Suprapubic skin (tissue), 4 donors: ENCODE measurements at regions not wholly inside any gene's neighbourhood (a gene's known extent, or its start where the extent isn't known, plus 50 kb on each side); places are given as distances from the start of the nearest gene placed in this dataset.

ENCODE experiments used
- DNase-seq, 2 donors: peaks; one replicate each; pipeline ENCODE4 v3.0.0-alpha.2; 2019; ENCODE audit warnings: low spot score in 2 of 2
- H3K27ac ChIP-seq: fragments of 200-600 bp; sonication (generic); one replicate; pipeline ENCODE4 v1.5.1; 2019
- H3K27me3 ChIP-seq: fragments of 200-600 bp; sonication (generic); one replicate; pipeline ENCODE4 v1.5.1; 2019
- H3K36me3 ChIP-seq: fragments of 200-600 bp; sonication (generic); one replicate; pipeline ENCODE4 v1.5.1; 2019
- H3K4me1 ChIP-seq: fragments of 200-600 bp; sonication (generic); one replicate; pipeline ENCODE4 v1.5.1; 2019
- H3K4me3 ChIP-seq: fragments of 200-600 bp; sonication (generic); one replicate; pipeline ENCODE4 v1.5.1; 2019; ENCODE audit warnings: mild to moderate bottlenecking
- H3K9me3 ChIP-seq: fragments of 200-600 bp; sonication (generic); one replicate; pipeline ENCODE4 v1.5.1; 2019
- CTCF ChIP-seq, 2 donors: fragments of 200-600 bp in 1 of 2; fragments of 450-650 bp in 1 of 2; sonication (generic) in 1 of 2; IDR thresholded peaks; one replicate each; pipeline ENCODE4 v1.5.1; 2016 to 2019; ENCODE audit warnings: antibody characterized with exemption in 2 of 2, mild to moderate bottlenecking in 1 of 2, moderate library complexity in 1 of 2
- EP300 ChIP-seq: sonication (generic); formaldehyde crosslinking; IDR thresholded peaks from one replicate; pipeline ENCODE4 v1.6.1; 2017; ENCODE audit warnings: antibody characterized with exemption
- POLR2A ChIP-seq, 2 donors: fragments of 450-650 bp; IDR thresholded peaks; one replicate each; pipeline ENCODE4 v1.6.1; 2017; ENCODE audit warnings: antibody characterized with exemption in 2 of 2, mild to moderate bottlenecking in 2 of 2, moderate library complexity in 2 of 2
- POLR2AphosphoS5 ChIP-seq, 3 donors: sonication (generic); formaldehyde crosslinking; IDR thresholded peaks; one replicate each; pipeline ENCODE4 v1.6.1; 2017; ENCODE audit warnings: antibody characterized with exemption in 3 of 3
- WGBS: methylation state at CpG from one replicate; pipeline ENCODE4 v1.1.5; 2018; 5-methylcytosine and 5-hydroxymethylcytosine counted together

GRCh38 chr13:84651288-84651687 lies 769.0 kb upstream of the SLITRK1 start:
- Histone ChIP-seq H3K27me3 (no peaks in the 10 kb centered on the region), H3K27ac (no peak overlapping the region), H3K4me3 (no peak overlapping the region), H3K36me3 (no peaks in the 10 kb centered on the region), H3K9me3 (no peaks in the 10 kb centered on the region), H3K4me1 (no peaks in the 10 kb centered on the region)
- no peak for DNase-seq
- 54% methylated on average over 5 of the region's 5 CpGs for WGBS
- TF ChIP-seq CTCF (IDR thresholded peaks at IDR 0.05): no peak
- no peak for TF ChIP-seq POLR2AphosphoS5 (IDR thresholded peaks at IDR 0.05)
- TF ChIP-seq EP300: no peak
- TF ChIP-seq POLR2A (IDR thresholded peaks at IDR 0.05): no peak

GRCh38 chr13:84649853-84650252 lies 767.6 kb upstream of the SLITRK1 start:
- TF ChIP-seq POLR2AphosphoS5 (IDR thresholded peaks at IDR 0.05) (no peak), EP300 (no peak), POLR2A (IDR thresholded peaks at IDR 0.05) (no peak), CTCF (IDR thresholded peaks at IDR 0.05) (no peak)
- no peak for DNase-seq
- H3K27ac ChIP-seq: no peak overlapping the region
- no peaks in the 10 kb centered on the region for H3K4me1 ChIP-seq
- no peaks in the 10 kb centered on the region for H3K27me3 ChIP-seq
- WGBS: 42% methylated on average over 4 of the region's 4 CpGs
- no peak overlapping the region for H3K4me3 ChIP-seq
- H3K36me3 ChIP-seq: no peaks in the 10 kb centered on the region
- H3K9me3 ChIP-seq: no peaks in the 10 kb centered on the region

GRCh38 chr13:84648069-84648640 lies 765.9 kb upstream of the SLITRK1 start:
- DNase-seq: no peak
- no peak overlapping the region for H3K27ac ChIP-seq
- no peaks in the 10 kb centered on the region for H3K9me3 ChIP-seq
- H3K4me3 ChIP-seq: no peak overlapping the region
- 48% methylated on average over 2 of the region's 2 CpGs for WGBS
- no peaks in the 10 kb centered on the region for H3K36me3 ChIP-seq
- H3K4me1 ChIP-seq: no peaks in the 10 kb centered on the region
- H3K27me3 ChIP-seq: no peaks in the 10 kb centered on the region
- TF ChIP-seq POLR2A (IDR thresholded peaks at IDR 0.05) (no peak), POLR2AphosphoS5 (IDR thresholded peaks at IDR 0.05) (no peak), EP300 (no peak), CTCF (IDR thresholded peaks at IDR 0.05) (no peak)

- WGBS: 84% methylated on average over 3 of the region's 3 CpGs
- no peaks in the 10 kb centered on the region for H3K4me1 ChIP-seq
- H3K27ac ChIP-seq: no peak overlapping the region
- TF ChIP-seq POLR2AphosphoS5 (IDR thresholded peaks at IDR 0.05): no peak
- TF ChIP-seq POLR2A (IDR thresholded peaks at IDR 0.05): no peak
- no peak for TF ChIP-seq CTCF (IDR thresholded peaks at IDR 0.05)
- no peak for TF ChIP-seq EP300
- H3K36me3 ChIP-seq: no peaks in the 10 kb centered on the region
- H3K9me3 ChIP-seq: no peaks in the 10 kb centered on the region
- no peak for DNase-seq
- H3K4me3 ChIP-seq: no peak overlapping the region
- H3K27me3 ChIP-seq: no peaks in the 10 kb centered on the region
These were observed 764.7 kb upstream of the SLITRK1 start for GRCh38 chr13:84646957-84647356.

GRCh38 chr13:84645196-84646012 lies 763.1 kb upstream of the SLITRK1 start:
- DNase-seq: no peak
- no peak overlapping the region for H3K4me3 ChIP-seq
- H3K27ac ChIP-seq: no peak overlapping the region
- H3K9me3 ChIP-seq: no peaks in the 10 kb centered on the region
- TF ChIP-seq POLR2AphosphoS5 (IDR thresholded peaks at IDR 0.05) (no peak), CTCF (IDR thresholded peaks at IDR 0.05) (no peak), POLR2A (IDR thresholded peaks at IDR 0.05) (no peak), EP300 (no peak)
- H3K36me3 ChIP-seq: no peaks in the 10 kb centered on the region
- H3K4me1 ChIP-seq: no peaks in the 10 kb centered on the region
- no peaks in the 10 kb centered on the region for H3K27me3 ChIP-seq
- 30% methylated on average over 4 of the region's 4 CpGs for WGBS
